ENCODE measurements at regions not wholly inside any gene's neighbourhood (a gene's known extent, or its start where the extent isn't known, plus 50 kb on each side); places are given as distances from the start of the nearest gene placed in this dataset.
A peak's percentile ranks its signal among the peaks of the same experiment; 100 is the strongest.

GRCh38 chr3:74891312-74891711, 276.9 kb upstream of the CNTN3 start:
- H3K18ac ChIP-seq (ENCODE audit: low read length), result no peak overlapping the region
- no peak overlapping the region for H4K91ac ChIP-seq (ENCODE audit: low read depth, low read length)
- no peak for DNase-seq
- H4K8ac ChIP-seq (ENCODE audit: low read depth, low read length), result no peak overlapping the region
- no peak overlapping the region for H3K4me2 ChIP-seq (ENCODE audit: low read length)
- H3K79me1 ChIP-seq (ENCODE audit: low read length), result no peaks in the 10 kb centered on the region
- no peak overlapping the region for H3K14ac ChIP-seq (ENCODE audit: low read length)
- H4K12ac ChIP-seq (ENCODE audit: low read depth, low read length), result no peak overlapping the region
- no peak overlapping the region for H3K4ac ChIP-seq (ENCODE audit: low read depth, low read length)
- H3K4me1 ChIP-seq (ENCODE audit: control insufficient read depth in 1 of 2, insufficient read depth in 2 of 2, low read length in 2 of 2), result no peaks in the 10 kb centered on the region
- H3K4me3 ChIP-seq (ENCODE audit: low read depth, low read length), result no peak overlapping the region
- H3K9ac ChIP-seq (ENCODE audit: low read length), result no peak overlapping the region
- no peak overlapping the region for H3K27ac ChIP-seq (ENCODE audit: low read depth, low read length)
- H2AK5ac ChIP-seq (ENCODE audit: low read length), result no peak overlapping the region
- no peaks in the 10 kb centered on the region for H3K79me2 ChIP-seq (ENCODE audit: control insufficient read depth, insufficient read depth, low read length, poor library complexity)
- WGBS (ENCODE audit: extremely low coverage, insufficient coverage, insufficient read length), result no CpG with 5 or more reads among the region's 6 CpGs
- no peak overlapping the region for H3K23ac ChIP-seq (ENCODE audit: low read length)
- no peaks in the 10 kb centered on the region for H3K9me3 ChIP-seq (ENCODE audit: insufficient read depth, low read depth, low read length)
- no peaks in the 10 kb centered on the region for H3K36me3 ChIP-seq (ENCODE audit: control insufficient read depth in 1 of 2, insufficient read depth in 2 of 2, low read length in 2 of 2)
- no peaks in the 10 kb centered on the region for H3K27me3 ChIP-seq (ENCODE audit: insufficient read depth, low read length)
- H2BK120ac ChIP-seq (ENCODE audit: insufficient read depth, low read length, poor library complexity), result no peak overlapping the region
- no peak overlapping the region for H2AFZ ChIP-seq (ENCODE audit: insufficient read depth, low read length, poor library complexity)
- H2BK5ac ChIP-seq (ENCODE audit: low read depth, low read length, poor library complexity), result no peak overlapping the region
- H2BK12ac ChIP-seq (ENCODE audit: low read length), result no peak overlapping the region

DNA sequence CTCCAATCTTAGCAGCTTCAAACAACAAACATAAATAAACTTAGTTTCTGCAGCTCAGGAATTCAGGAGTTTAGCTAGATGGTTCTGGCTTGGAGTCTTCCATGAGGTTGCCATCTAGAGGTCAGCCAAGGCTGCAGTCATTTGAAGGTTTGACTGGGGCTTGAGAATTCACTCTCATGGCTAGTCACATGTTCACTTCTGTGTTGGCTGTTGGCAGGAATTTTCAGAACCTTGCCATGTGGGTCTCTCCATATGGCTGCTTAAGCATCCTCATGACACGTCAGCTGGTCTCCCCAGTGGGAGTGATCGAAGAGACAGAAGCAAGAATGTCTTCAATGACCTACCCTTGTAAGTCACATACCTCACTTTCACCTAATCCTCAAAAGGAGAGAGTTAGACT, 269.2 kb upstream of the CNTN3 start:
- Histone ChIP-seq H3K23ac (ENCODE audit: low read length) (no peak overlapping the region), H3K4me2 (ENCODE audit: low read length) (no peak overlapping the region), H3K9me3 (ENCODE audit: insufficient read depth, low read depth, low read length) (no peaks in the 10 kb centered on the region), H2AK5ac (ENCODE audit: low read length) (no peak overlapping the region), H2AFZ (ENCODE audit: insufficient read depth, low read length, poor library complexity) (no peak overlapping the region), H3K14ac (ENCODE audit: low read length) (no peak overlapping the region), H3K18ac (ENCODE audit: low read length) (no peak overlapping the region), H2BK120ac (ENCODE audit: insufficient read depth, low read length, poor library complexity) (no peak overlapping the region), H4K8ac (ENCODE audit: low read depth, low read length) (no peak overlapping the region), H3K9ac (ENCODE audit: low read length) (no peak overlapping the region), H4K12ac (ENCODE audit: low read depth, low read length) (no peak overlapping the region), H2BK5ac (ENCODE audit: low read depth, low read length, poor library complexity) (no peak overlapping the region), H3K79me2 (ENCODE audit: control insufficient read depth, insufficient read depth, low read length, poor library complexity) (no peaks in the 10 kb centered on the region), H3K4ac (ENCODE audit: low read depth, low read length) (no peak overlapping the region), H4K91ac (ENCODE audit: low read depth, low read length) (no peak overlapping the region), H3K4me3 (ENCODE audit: low read depth, low read length) (no peak overlapping the region), H2BK12ac (ENCODE audit: low read length) (no peak overlapping the region), H3K36me3 (ENCODE audit: control insufficient read depth in 1 of 2, insufficient read depth in 2 of 2, low read length in 2 of 2) (no peaks in the 10 kb centered on the region), H3K79me1 (ENCODE audit: low read length) (no peaks in the 10 kb centered on the region), H3K27me3 (ENCODE audit: insufficient read depth, low read length) (no peaks in the 10 kb centered on the region), H3K4me1 (ENCODE audit: control insufficient read depth in 1 of 2, insufficient read depth in 2 of 2, low read length in 2 of 2) (no peaks in the 10 kb centered on the region), H3K27ac (ENCODE audit: low read depth, low read length) (no peak overlapping the region)
- peak; percentile 1 to 49 for DNase-seq
- no CpG with 5 or more reads among the region's 2 CpGs for WGBS (ENCODE audit: extremely low coverage, insufficient coverage, insufficient read length)

DNA sequence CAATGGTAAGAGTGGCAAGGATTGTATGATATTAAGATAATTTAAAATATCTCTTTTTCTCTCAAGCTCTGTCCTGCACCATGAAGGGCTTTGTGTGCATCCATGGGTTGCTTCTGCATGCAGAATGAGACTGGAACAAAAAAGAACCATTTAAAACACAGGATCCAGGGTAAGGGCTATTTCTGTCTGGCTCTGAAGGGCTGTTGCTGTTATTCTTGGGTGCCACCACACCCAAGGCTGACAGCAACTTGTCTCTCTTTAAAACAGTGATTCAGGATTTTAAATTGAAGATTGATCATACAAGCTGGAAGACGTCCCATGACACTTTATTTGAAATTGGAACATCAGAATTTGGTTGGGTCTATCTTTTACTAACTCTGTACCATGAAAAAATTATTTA, 268.8 kb upstream of the CNTN3 start:
- Histone ChIP-seq H3K79me1 (ENCODE audit: low read length) (no peaks in the 10 kb centered on the region), H3K36me3 (ENCODE audit: control insufficient read depth in 1 of 2, insufficient read depth in 2 of 2, low read length in 2 of 2) (no peaks in the 10 kb centered on the region), H4K8ac (ENCODE audit: low read depth, low read length) (no peak overlapping the region), H3K9me3 (ENCODE audit: insufficient read depth, low read depth, low read length) (no peaks in the 10 kb centered on the region), H2BK12ac (ENCODE audit: low read length) (no peak overlapping the region), H3K4ac (ENCODE audit: low read depth, low read length) (no peak overlapping the region), H3K18ac (ENCODE audit: low read length) (no peak overlapping the region), H3K4me2 (ENCODE audit: low read length) (no peak overlapping the region), H3K79me2 (ENCODE audit: control insufficient read depth, insufficient read depth, low read length, poor library complexity) (no peaks in the 10 kb centered on the region), H2BK5ac (ENCODE audit: low read depth, low read length, poor library complexity) (no peak overlapping the region), H3K4me3 (ENCODE audit: low read depth, low read length) (no peak overlapping the region), H2AFZ (ENCODE audit: insufficient read depth, low read length, poor library complexity) (no peak overlapping the region), H3K23ac (ENCODE audit: low read length) (no peak overlapping the region), H3K14ac (ENCODE audit: low read length) (no peak overlapping the region), H2AK5ac (ENCODE audit: low read length) (no peak overlapping the region), H2BK120ac (ENCODE audit: insufficient read depth, low read length, poor library complexity) (no peak overlapping the region), H4K91ac (ENCODE audit: low read depth, low read length) (no peak overlapping the region), H3K4me1 (ENCODE audit: control insufficient read depth in 1 of 2, insufficient read depth in 2 of 2, low read length in 2 of 2) (no peaks in the 10 kb centered on the region), H4K12ac (ENCODE audit: low read depth, low read length) (no peak overlapping the region), H3K27me3 (ENCODE audit: insufficient read depth, low read length) (no peaks in the 10 kb centered on the region), H3K27ac (ENCODE audit: low read depth, low read length) (no peak overlapping the region), H3K9ac (ENCODE audit: low read length) (no peak overlapping the region)
- no peak for DNase-seq
- WGBS (ENCODE audit: extremely low coverage, insufficient coverage, insufficient read length), result no CpG with 5 or more reads among the region's 1 CpG

GRCh38 chr3:74880237-74880636, 265.8 kb upstream of the CNTN3 start:
- H3K18ac ChIP-seq (ENCODE audit: low read length), result no peak overlapping the region
- no peak overlapping the region for H3K4ac ChIP-seq (ENCODE audit: low read depth, low read length)
- H3K9ac ChIP-seq (ENCODE audit: low read length), result no peak overlapping the region
- H2BK5ac ChIP-seq (ENCODE audit: low read depth, low read length, poor library complexity), result no peak overlapping the region
- H3K4me1 ChIP-seq (ENCODE audit: control insufficient read depth in 1 of 2, insufficient read depth in 2 of 2, low read length in 2 of 2), result no peaks in the 10 kb centered on the region
- H2BK12ac ChIP-seq (ENCODE audit: low read length), result no peak overlapping the region
- H2BK120ac ChIP-seq (ENCODE audit: insufficient read depth, low read length, poor library complexity), result no peak overlapping the region
- no peak overlapping the region for H4K12ac ChIP-seq (ENCODE audit: low read depth, low read length)
- no peak overlapping the region for H2AFZ ChIP-seq (ENCODE audit: insufficient read depth, low read length, poor library complexity)
- no peaks in the 10 kb centered on the region for H3K36me3 ChIP-seq (ENCODE audit: control insufficient read depth in 1 of 2, insufficient read depth in 2 of 2, low read length in 2 of 2)
- no peak overlapping the region for H4K8ac ChIP-seq (ENCODE audit: low read depth, low read length)
- H3K4me3 ChIP-seq (ENCODE audit: low read depth, low read length), result no peak overlapping the region
- no peak overlapping the region for H2AK5ac ChIP-seq (ENCODE audit: low read length)
- H3K23ac ChIP-seq (ENCODE audit: low read length), result no peak overlapping the region
- no peak overlapping the region for H3K27ac ChIP-seq (ENCODE audit: low read depth, low read length)
- no peak overlapping the region for H3K4me2 ChIP-seq (ENCODE audit: low read length)
- no peak overlapping the region for H3K14ac ChIP-seq (ENCODE audit: low read length)
- WGBS (ENCODE audit: extremely low coverage, insufficient coverage, insufficient read length), result no CpG with 5 or more reads among the region's 1 CpG
- no peaks in the 10 kb centered on the region for H3K27me3 ChIP-seq (ENCODE audit: insufficient read depth, low read length)
- H4K91ac ChIP-seq (ENCODE audit: low read depth, low read length), result no peak overlapping the region
- no peak for DNase-seq
- H3K9me3 ChIP-seq (ENCODE audit: insufficient read depth, low read depth, low read length), result no peaks in the 10 kb centered on the region
- H3K79me2 ChIP-seq (ENCODE audit: control insufficient read depth, insufficient read depth, low read length, poor library complexity), result no peaks in the 10 kb centered on the region
- no peaks in the 10 kb centered on the region for H3K79me1 ChIP-seq (ENCODE audit: low read length)
